ENCODE measurements at regions not wholly inside any gene's neighbourhood (a gene's known extent, or its start where the extent isn't known, plus 50 kb on each side); places are given as distances from the start of the nearest gene placed in this dataset.

- DNase-seq (ENCODE audit: low read depth in 1 of 2, low spot score in 2 of 2) (no peak), FAIRE-seq (no peak)
- Histone ChIP-seq H2BK12ac (ENCODE audit: low read depth, low read length) (peak overlapping the region; percentile 6; the same call in 1 of the 2 replicates), H2BK5ac (ENCODE audit: low read depth, low read length) (peak overlapping the region; percentile 66; the same call in 1 of the 2 replicates), H3K36me3 (ENCODE audit: control insufficient read depth in 2 of 4, insufficient read depth in 4 of 4, low read length in 3 of 4) (no peaks in the 10 kb centered on the region), H3K9me3 (ENCODE audit: insufficient read depth in 2 of 2, low read depth in 1 of 2, low read length in 1 of 2) (no peaks in the 10 kb centered on the region), H4K20me1 (replicated peaks in 1 of 2; ENCODE audit: control insufficient read depth in 1 of 2, insufficient read depth in 2 of 2, low read length in 2 of 2) (peaks cover 4 to 25% of the 10 kb centered on the region in 2 experiments), H3K23ac (ENCODE audit: insufficient read length) (no peak overlapping the region), H4K8ac (ENCODE audit: extremely low read depth, insufficient read depth, low read length) (no peak overlapping the region), H3K27me3 (replicated peaks in 1 of 4; ENCODE audit: control insufficient read depth in 3 of 4, extremely low read depth in 1 of 4, insufficient read depth in 3 of 4, low read length in 3 of 4) (no peaks in the 10 kb centered on the region), H3K18ac (ENCODE audit: extremely low read depth, low read length) (peak overlapping the region; percentile 34; the same call in 1 of the 2 replicates), H3K14ac (ENCODE audit: insufficient read length) (no peak overlapping the region), H3K56ac (replicated peaks; ENCODE audit: insufficient read length, low read depth, low read length) (peak overlapping the region; percentile 77), H3K9ac (replicated peaks in 1 of 4; ENCODE audit: extremely low read depth in 1 of 4, low read depth in 3 of 4, low read length in 3 of 4) (no peak overlapping the region), H4K5ac (ENCODE audit: insufficient read length, low read depth, low read length) (no peak overlapping the region), H3K23me2 (ENCODE audit: low read depth, low read length) (peaks cover 2% of the 10 kb centered on the region; the same call in 1 of the 2 replicates), H3K4me2 (ENCODE audit: insufficient read depth in 1 of 2, low read depth in 2 of 2, low read length in 2 of 2) (peak overlapping the region; percentile 39 to 45; a peak in 3 of 4 replicates), H4K91ac (replicated peaks; ENCODE audit: insufficient read length, low read length) (peak overlapping the region; percentile 80), H2BK120ac (replicated peaks; ENCODE audit: low read depth, low read length) (peak overlapping the region; percentile 7), H2AK5ac (ENCODE audit: low read depth, low read length) (no peak overlapping the region), H3K4me1 (replicated peaks in 1 of 4; ENCODE audit: control insufficient read depth in 3 of 4, insufficient read depth in 4 of 4, low read length in 3 of 4) (peaks cover 14 to 51% (median 37%) of the 10 kb centered on the region in 4 experiments), H3K4ac (replicated peaks; ENCODE audit: insufficient read length, low read depth, low read length) (peak overlapping the region; percentile 59), H2BK15ac (ENCODE audit: low read length) (no peak overlapping the region), H2BK20ac (ENCODE audit: low read length) (peak overlapping the region; percentile 82; the same call in 1 of the 2 replicates), H3K4me3 (ENCODE audit: extremely low read depth in 1 of 4, insufficient read depth in 2 of 4, low read depth in 3 of 4, low read length in 4 of 4) (no peak overlapping the region), H3K79me2 (ENCODE audit: control insufficient read depth in 1 of 2, insufficient read depth in 2 of 2, low read length in 2 of 2) (peaks cover 0 to 74% of the 10 kb centered on the region in 2 experiments; a peak in 2 of 4 replicates), H2AFZ (ENCODE audit: low read length) (no peak overlapping the region), H3K79me1 (ENCODE audit: low read depth, low read length) (peaks cover 19% of the 10 kb centered on the region), H3K27ac (ENCODE audit: low read depth, low read length) (peak overlapping the region; percentile 77)
- ChIA-PET CTCF (ENCODE audit: partially characterized antibody) (interaction anchor here (1.0 to 3.3 kb wide), 5 partner anchors 9 to 387 kb away, joined by 3 to 12 read pairs (median 4); no protein-coding TSS in a partner anchor), POLR2A (ENCODE audit: partially characterized antibody) (no interaction called here)
- 49% methylated on average over 9 of the region's 9 CpGs; no CpG with 5 or more reads in 1 of the 2 experiments for WGBS, 2 experiments (ENCODE audit: extremely low coverage in 1 of 2, insufficient coverage in 1 of 2, insufficient read length in 1 of 2, insufficient replicate concordance in 2 of 2, low coverage in 1 of 2, low lambda C conversion rate in 2 of 2, missing lambda C conversion rate in 1 of 2)
- TF ChIP-seq TAF1 (IDR thresholded peaks at IDR 0.05; ENCODE audit: low read depth, low read length) (0 out of 2 replicates have a peak, but pooled peaks have one; percentile 6), POLR2AphosphoS5 (IDR thresholded peaks at IDR 0.05; ENCODE audit: low read depth, low read length) (no peak), RFX5 (IDR thresholded peaks at IDR 0.05; ENCODE audit: borderline replicate concordance, low read depth, low read length) (no peak)
Observed at GRCh38 chr22:25386538-25386884, 167.1 kb downstream of the CRYBB2 start.

Data from H1 (cell line).